ENCODE measurements at regions not wholly inside any gene's neighbourhood (a gene's known extent, or its start where the extent isn't known, plus 50 kb on each side); places are given as distances from the start of the nearest gene placed in this dataset.

GRCh38 chr20:58131151-58131550, 97.3 kb downstream of the ANKRD60 start:
- H3K9me3 Mint-ChIP-seq = peaks cover 4% of the 10 kb centered on the region
- no peaks in the 10 kb centered on the region for H3K36me3 Mint-ChIP-seq (ENCODE audit: low read depth)
- no peak for DNase-seq
- peaks cover 5% of the 10 kb centered on the region for H3K4me1 Mint-ChIP-seq (ENCODE audit: low read depth)
- no peak overlapping the region for H3K4me3 Mint-ChIP-seq
- H3K27me3 Mint-ChIP-seq = peaks cover 87% of the 10 kb centered on the region
- H3K27ac Mint-ChIP-seq = no peak overlapping the region

GRCh38 chr20:58130581-58130980, 97.9 kb downstream of the ANKRD60 start:
- Mint-ChIP-seq H3K27me3 (peaks cover 84% of the 10 kb centered on the region), H3K4me3 (no peak overlapping the region), H3K4me1 (ENCODE audit: low read depth) (peaks cover 5% of the 10 kb centered on the region), H3K9me3 (peaks cover 6% of the 10 kb centered on the region), H3K36me3 (ENCODE audit: low read depth) (no peaks in the 10 kb centered on the region), H3K27ac (no peak overlapping the region)
- DNase-seq = no peak

- H3K27me3 Mint-ChIP-seq = peaks cover 81% of the 10 kb centered on the region
- no peak overlapping the region for H3K4me3 Mint-ChIP-seq
- H3K36me3 Mint-ChIP-seq (ENCODE audit: low read depth) = no peaks in the 10 kb centered on the region
- peaks cover 10% of the 10 kb centered on the region for H3K9me3 Mint-ChIP-seq
- H3K27ac Mint-ChIP-seq = no peak overlapping the region
- H3K4me1 Mint-ChIP-seq (ENCODE audit: low read depth) = peaks cover 5% of the 10 kb centered on the region
- DNase-seq = no peak
Observed at GRCh38 chr20:58130156-58130555, 98.3 kb downstream of the ANKRD60 start.

- H3K36me3 Mint-ChIP-seq (ENCODE audit: low read depth) = no peaks in the 10 kb centered on the region
Observed at GRCh38 chr20:58129721-58130151, 98.7 kb downstream of the ANKRD60 start.

GRCh38 chr20:58128635-58129625, 99.5 kb downstream of the ANKRD60 start:
- H3K27ac Mint-ChIP-seq = no peak overlapping the region
- H3K4me1 Mint-ChIP-seq (ENCODE audit: low read depth) = peaks cover 5% of the 10 kb centered on the region
- no peak overlapping the region for H3K4me3 Mint-ChIP-seq
- H3K9me3 Mint-ChIP-seq = peaks cover 19% of the 10 kb centered on the region
- DNase-seq = no peak
- peaks cover 73% of the 10 kb centered on the region for H3K27me3 Mint-ChIP-seq
- no peaks in the 10 kb centered on the region for H3K36me3 Mint-ChIP-seq (ENCODE audit: low read depth)

More at GRCh38 chr20:58129721-58130151, 98.7 kb downstream of the ANKRD60 start:
- Mint-ChIP-seq H3K27me3 (peaks cover 77% of the 10 kb centered on the region), H3K4me3 (no peak overlapping the region), H3K9me3 (peaks cover 13% of the 10 kb centered on the region), H3K4me1 (ENCODE audit: low read depth) (peaks cover 5% of the 10 kb centered on the region), H3K27ac (no peak overlapping the region)
- no peak for DNase-seq

- peaks cover 61% of the 10 kb centered on the region for H3K27me3 Mint-ChIP-seq
- no peak for DNase-seq
- H3K9me3 Mint-ChIP-seq = peaks cover 20% of the 10 kb centered on the region
- no peak overlapping the region for H3K4me3 Mint-ChIP-seq
- no peak overlapping the region for H3K27ac Mint-ChIP-seq
- H3K36me3 Mint-ChIP-seq (ENCODE audit: low read depth) = no peaks in the 10 kb centered on the region
- peaks cover 5% of the 10 kb centered on the region for H3K4me1 Mint-ChIP-seq (ENCODE audit: low read depth)
Observed at GRCh38 chr20:58127701-58128111, 100.7 kb downstream of the ANKRD60 start.

GRCh38 chr20:58125726-58126125, 102.7 kb downstream of the ANKRD60 start:
- H3K4me1 Mint-ChIP-seq (ENCODE audit: low read depth) = no peaks in the 10 kb centered on the region
- H3K27ac Mint-ChIP-seq = no peak overlapping the region
- peaks cover 45% of the 10 kb centered on the region for H3K27me3 Mint-ChIP-seq
- no peaks in the 10 kb centered on the region for H3K36me3 Mint-ChIP-seq (ENCODE audit: low read depth)
- no peak for DNase-seq
- no peak overlapping the region for H3K4me3 Mint-ChIP-seq
- peaks cover 20% of the 10 kb centered on the region for H3K9me3 Mint-ChIP-seq

GRCh38 chr20:58117944-58118343, 110.5 kb downstream of the ANKRD60 start:
- Mint-ChIP-seq H3K9me3 (peaks cover 6% of the 10 kb centered on the region), H3K27me3 (peaks cover 54% of the 10 kb centered on the region), H3K27ac (no peak overlapping the region), H3K36me3 (ENCODE audit: low read depth) (no peaks in the 10 kb centered on the region), H3K4me1 (ENCODE audit: low read depth) (no peaks in the 10 kb centered on the region), H3K4me3 (no peak overlapping the region)
- no peak for DNase-seq

- Mint-ChIP-seq H3K4me1 (ENCODE audit: low read depth) (no peaks in the 10 kb centered on the region), H3K4me3 (no peak overlapping the region), H3K27ac (no peak overlapping the region), H3K36me3 (ENCODE audit: low read depth) (no peaks in the 10 kb centered on the region), H3K9me3 (peaks cover 6% of the 10 kb centered on the region), H3K27me3 (peaks cover 64% of the 10 kb centered on the region)
- no peak for DNase-seq
Observed at GRCh38 chr20:58116505-58116904, 111.9 kb downstream of the ANKRD60 start.

GRCh38 chr20:58113716-58114115, 114.7 kb downstream of the ANKRD60 start:
- Mint-ChIP-seq H3K36me3 (ENCODE audit: low read depth) (no peaks in the 10 kb centered on the region), H3K27me3 (peaks cover 76% of the 10 kb centered on the region), H3K4me3 (no peak overlapping the region), H3K27ac (no peak overlapping the region), H3K9me3 (peaks cover 11% of the 10 kb centered on the region), H3K4me1 (ENCODE audit: low read depth) (no peaks in the 10 kb centered on the region)
- DNase-seq = no peak

GRCh38 chr20:58112017-58112781, 116.3 kb downstream of the ANKRD60 start:
- Mint-ChIP-seq H3K27ac (no peak overlapping the region), H3K4me3 (no peak overlapping the region), H3K27me3 (peaks cover 87% of the 10 kb centered on the region), H3K36me3 (ENCODE audit: low read depth) (no peaks in the 10 kb centered on the region), H3K4me1 (ENCODE audit: low read depth) (no peaks in the 10 kb centered on the region), H3K9me3 (peaks cover 7% of the 10 kb centered on the region)
- no peak for DNase-seq

- DNase-seq = no peak
- Mint-ChIP-seq H3K27ac (no peak overlapping the region), H3K9me3 (peaks cover 4% of the 10 kb centered on the region), H3K4me3 (no peak overlapping the region), H3K4me1 (ENCODE audit: low read depth) (no peaks in the 10 kb centered on the region), H3K27me3 (peaks cover 88% of the 10 kb centered on the region), H3K36me3 (ENCODE audit: low read depth) (no peaks in the 10 kb centered on the region)
Observed at GRCh38 chr20:58111310-58112016, 117.0 kb downstream of the ANKRD60 start.

GRCh38 chr20:58109918-58110635, 118.4 kb downstream of the ANKRD60 start:
- H3K4me1 Mint-ChIP-seq (ENCODE audit: low read depth) = no peaks in the 10 kb centered on the region
- H3K27ac Mint-ChIP-seq = no peak overlapping the region
- no peak overlapping the region for H3K4me3 Mint-ChIP-seq
- peaks cover 12% of the 10 kb centered on the region for H3K9me3 Mint-ChIP-seq
- DNase-seq = no peak
- H3K36me3 Mint-ChIP-seq (ENCODE audit: low read depth) = no peaks in the 10 kb centered on the region
- H3K27me3 Mint-ChIP-seq = peaks cover 91% of the 10 kb centered on the region

Data from activated T-cell treated with anti-CD3 and anti-CD28 coated beads, Interleukin-2, amount 50 U/mL, for 24 hours (primary cell).